Ascending aorta (tissue), 2 donors: ENCODE measurements at regions not wholly inside any gene's neighbourhood (a gene's known extent, or its start where the extent isn't known, plus 50 kb on each side); places are given as distances from the start of the nearest gene placed in this dataset.

Experiments used
- DNase-seq, 2 donors: peaks; one replicate each; pipeline ENCODE4 v3.0.0-alpha.2; 2019; ENCODE audit warnings: low spot score in 2 of 2
- H3K27ac ChIP-seq, 2 donors: fragments of 200-600 bp; sonication (generic); one replicate each; pipeline ENCODE4 v1.5.1; 2016 to 2017; ENCODE audit warnings: mild to moderate bottlenecking in 1 of 2
- H3K27me3 ChIP-seq: fragments of 200-600 bp; sonication (generic); one replicate; pipeline ENCODE4 v1.5.1; 2017
- H3K36me3 ChIP-seq, 2 donors: fragments of 200-600 bp; sonication (generic); one replicate each; pipeline ENCODE4 v1.5.1; 2016
- H3K4me1 ChIP-seq, 2 donors: fragments of 200-600 bp; sonication (generic); one replicate each; pipeline ENCODE4 v1.5.1; 2016 to 2017; ENCODE audit warnings: mild to moderate bottlenecking in 1 of 2
- H3K4me3 ChIP-seq, 2 donors: fragments of 200-600 bp; sonication (generic); one replicate each; pipeline ENCODE4 v1.5.1; 2016 to 2017; ENCODE audit warnings: mild to moderate bottlenecking in 1 of 2
- H3K9me3 ChIP-seq, 2 donors: fragments of 200-600 bp; sonication (generic); one replicate each; pipeline ENCODE4 v1.5.1; 2016
- intact Hi-C: fragments of 100-400 bp; cut with DNase I; formaldehyde crosslinking; loops from one replicate; pipeline ENCODE4 v1.15.1; 2023
- TF ChIP-seq, protein P1 (sequence below), 3 experiments: fragments of 200-600 bp in 2 of 3; fragments of 450-650 bp in 1 of 3; sonication (generic) in 2 of 3; IDR thresholded peaks; one replicate each; pipeline ENCODE4 v1.5.1; 2016 to 2019; ENCODE audit warnings: antibody characterized with exemption in 3 of 3, mild to moderate bottlenecking in 1 of 3, moderate library complexity in 1 of 3

GRCh38 chr12:126474703-126475102, 1409.5 kb downstream of the AACS start:
- H3K9me3 ChIP-seq = peaks cover 0 to 5% of the 10 kb centered on the region in 2 donors
- no peak for DNase-seq
- H3K4me3 ChIP-seq = no peak overlapping the region
- H3K4me1 ChIP-seq = no peaks in the 10 kb centered on the region
- intact Hi-C loops = no loop called here
- H3K27me3 ChIP-seq = no peaks in the 10 kb centered on the region
- H3K27ac ChIP-seq = no peak overlapping the region
- TF ChIP-seq, protein P1, sequence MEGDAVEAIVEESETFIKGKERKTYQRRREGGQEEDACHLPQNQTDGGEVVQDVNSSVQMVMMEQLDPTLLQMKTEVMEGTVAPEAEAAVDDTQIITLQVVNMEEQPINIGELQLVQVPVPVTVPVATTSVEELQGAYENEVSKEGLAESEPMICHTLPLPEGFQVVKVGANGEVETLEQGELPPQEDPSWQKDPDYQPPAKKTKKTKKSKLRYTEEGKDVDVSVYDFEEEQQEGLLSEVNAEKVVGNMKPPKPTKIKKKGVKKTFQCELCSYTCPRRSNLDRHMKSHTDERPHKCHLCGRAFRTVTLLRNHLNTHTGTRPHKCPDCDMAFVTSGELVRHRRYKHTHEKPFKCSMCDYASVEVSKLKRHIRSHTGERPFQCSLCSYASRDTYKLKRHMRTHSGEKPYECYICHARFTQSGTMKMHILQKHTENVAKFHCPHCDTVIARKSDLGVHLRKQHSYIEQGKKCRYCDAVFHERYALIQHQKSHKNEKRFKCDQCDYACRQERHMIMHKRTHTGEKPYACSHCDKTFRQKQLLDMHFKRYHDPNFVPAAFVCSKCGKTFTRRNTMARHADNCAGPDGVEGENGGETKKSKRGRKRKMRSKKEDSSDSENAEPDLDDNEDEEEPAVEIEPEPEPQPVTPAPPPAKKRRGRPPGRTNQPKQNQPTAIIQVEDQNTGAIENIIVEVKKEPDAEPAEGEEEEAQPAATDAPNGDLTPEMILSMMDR (IDR thresholded peaks at IDR 0.05) = no peak
- no peaks in the 10 kb centered on the region for H3K36me3 ChIP-seq

DNA sequence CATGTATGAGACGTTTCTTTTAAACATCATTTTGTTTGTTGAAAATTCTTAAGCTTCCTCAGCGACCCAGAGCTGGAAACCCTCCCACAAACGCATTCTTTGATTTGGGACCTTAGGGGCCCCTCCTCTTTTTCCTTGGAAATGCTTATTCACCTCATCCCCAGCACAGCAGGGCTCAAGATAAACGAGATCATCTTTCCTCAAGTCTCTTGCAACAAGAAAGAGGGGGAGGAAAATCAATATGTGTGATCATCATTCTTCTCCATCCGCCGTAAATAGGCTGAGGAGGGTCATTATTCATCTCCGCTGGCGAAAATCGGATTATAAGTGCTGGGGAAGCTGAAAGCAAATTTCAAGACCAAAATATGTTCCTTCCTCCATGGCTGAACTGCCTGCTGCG, 1415.2 kb downstream of the AACS start:
- H3K27me3 ChIP-seq = no peaks in the 10 kb centered on the region
- no peak overlapping the region for H3K4me3 ChIP-seq
- H3K4me1 ChIP-seq = peaks cover 0 to 3% of the 10 kb centered on the region in 2 donors
- no peaks in the 10 kb centered on the region for H3K9me3 ChIP-seq
- no peak for DNase-seq
- H3K36me3 ChIP-seq = no peaks in the 10 kb centered on the region
- H3K27ac ChIP-seq = no peak overlapping the region
- intact Hi-C loops = no loop called here
- TF ChIP-seq, protein P1 (IDR thresholded peaks at IDR 0.05) = no peak

- H3K36me3 ChIP-seq = no peaks in the 10 kb centered on the region
- no peak overlapping the region for H3K27ac ChIP-seq
- no peaks in the 10 kb centered on the region for H3K27me3 ChIP-seq
- H3K4me3 ChIP-seq = no peak overlapping the region
- TF ChIP-seq, protein P1 (IDR thresholded peaks at IDR 0.05) = no peak
- H3K4me1 ChIP-seq = peaks cover 0 to 3% of the 10 kb centered on the region in 2 donors
- intact Hi-C loops = no loop called here
- DNase-seq = no peak
- no peaks in the 10 kb centered on the region for H3K9me3 ChIP-seq
These were observed 1416.5 kb downstream of the AACS start for GRCh38 chr12:126481688-126482087.

- TF ChIP-seq, protein P1 (IDR thresholded peaks at IDR 0.05) = no peak
- no peak overlapping the region for H3K4me3 ChIP-seq
- no peaks in the 10 kb centered on the region for H3K9me3 ChIP-seq
- H3K27me3 ChIP-seq = no peaks in the 10 kb centered on the region
- peaks cover 0 to 3% of the 10 kb centered on the region in 2 donors for H3K4me1 ChIP-seq
- no peak for DNase-seq
- intact Hi-C loops = no loop called here
- no peak overlapping the region for H3K27ac ChIP-seq
- H3K36me3 ChIP-seq = no peaks in the 10 kb centered on the region
These were observed 1417.1 kb downstream of the AACS start for GRCh38 chr12:126482238-126482889.

DNA sequence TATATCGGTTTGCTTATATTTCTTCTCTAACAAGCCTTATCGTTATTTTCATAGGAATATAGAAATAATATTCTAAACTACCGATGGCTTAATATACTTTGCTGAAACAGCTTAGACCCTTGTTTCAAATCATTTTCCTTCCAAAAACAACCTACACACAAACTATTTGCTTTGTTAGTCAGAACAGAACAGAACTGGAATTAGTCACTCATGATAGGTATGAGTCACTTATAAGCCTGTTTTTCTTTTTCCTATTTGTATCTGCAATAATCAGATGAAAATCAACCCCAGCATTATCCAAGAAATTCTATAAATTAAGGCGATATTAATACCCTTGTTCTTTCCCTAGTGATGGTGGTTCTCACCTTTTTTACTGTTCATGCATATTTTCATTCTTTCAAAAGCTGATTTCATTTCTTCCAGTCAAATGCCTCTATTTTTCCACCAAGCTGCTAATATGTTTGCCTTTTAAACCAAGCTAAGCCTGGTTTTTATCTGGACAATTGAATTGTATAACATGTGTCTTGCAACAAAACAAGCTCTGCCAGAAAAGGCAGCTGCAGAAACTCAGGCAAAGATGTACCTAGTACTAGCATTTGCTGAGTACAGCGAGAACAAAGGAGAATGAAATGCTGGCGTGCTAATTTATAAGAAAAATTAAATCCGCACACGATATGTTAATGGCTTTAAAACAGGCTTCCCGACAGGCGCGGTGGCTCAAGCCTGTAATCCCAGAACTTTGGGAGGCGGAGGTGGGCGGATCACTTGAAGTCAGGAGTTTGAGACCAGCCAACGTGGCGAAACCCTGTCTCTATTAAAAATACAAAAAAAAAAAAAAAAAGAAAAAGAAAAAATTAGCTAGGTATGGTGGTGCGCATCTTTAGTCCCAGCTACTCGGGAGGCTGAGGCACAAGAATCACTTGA, 1418.2 kb downstream of the AACS start:
- TF ChIP-seq, protein P1 (IDR thresholded peaks at IDR 0.05) = no peak
- no peak overlapping the region for H3K4me3 ChIP-seq

More for the DNA sequence above, 1418.2 kb downstream of the AACS start:
- Histone ChIP-seq H3K9me3 (no peaks in the 10 kb centered on the region), H3K36me3 (no peaks in the 10 kb centered on the region), H3K27me3 (no peaks in the 10 kb centered on the region), H3K27ac (no peak overlapping the region), H3K4me1 (peaks cover 0 to 3% of the 10 kb centered on the region in 2 donors)
- no peak for DNase-seq
- intact Hi-C loops = no loop called here
